Hepatocyte (in vitro differentiated cells): ENCODE measurements at regions not wholly inside any gene's neighbourhood (a gene's known extent, or its start where the extent isn't known, plus 50 kb on each side); places are given as distances from the start of the nearest gene placed in this dataset.

Experiments used
- DNase-seq: peaks from one replicate; pipeline ENCODE4 v3.0.0-alpha.2; 2016; ENCODE audit warnings: low spot score
- H2AFZ ChIP-seq: fragments of 200-600 bp; sonication (generic); 2 replicates; pipeline ENCODE4 v1.6.0; 2016; ENCODE audit warnings: antibody characterized with exemption, mild to moderate bottlenecking
- H3K27ac ChIP-seq: fragments of 200-600 bp; sonication (generic); 2 replicates; pipeline ENCODE4 v1.5.1; 2016; ENCODE audit warnings: mild to moderate bottlenecking
- H3K27me3 ChIP-seq: fragments of 200-600 bp; sonication (generic); 2 replicates; pipeline ENCODE4 v1.6.1; 2016
- H3K36me3 ChIP-seq: fragments of 200-600 bp; sonication (generic); replicated peaks from 2 replicates; pipeline ENCODE4 v1.5.1; 2016; ENCODE audit warnings: low read depth; ENCODE audit not compliant: insufficient read depth
- H3K4me1 ChIP-seq: fragments of 200-600 bp; sonication (generic); 2 replicates; pipeline ENCODE4 v1.5.1; 2016; ENCODE audit warnings: mild to moderate bottlenecking, moderate library complexity; ENCODE audit not compliant: insufficient read depth
- H3K4me2 ChIP-seq: fragments of 200-600 bp; sonication (generic); 2 replicates; pipeline ENCODE4 v1.6.0; 2016
- H3K4me3 ChIP-seq: fragments of 200-600 bp; sonication (generic); 2 replicates; pipeline ENCODE4 v1.5.1; 2016; ENCODE audit warnings: mild to moderate bottlenecking
- H3K79me2 ChIP-seq: fragments of 200-600 bp; sonication (generic); 2 replicates; pipeline ENCODE4 v1.6.0; 2017; ENCODE audit warnings: mild to moderate bottlenecking
- H3K9me2 ChIP-seq: fragments of 200-600 bp; sonication (generic); replicated peaks from 2 replicates; pipeline ENCODE4 v1.6.0; 2017; ENCODE audit warnings: mild to moderate bottlenecking; ENCODE audit not compliant: insufficient read depth
- H3K9me3 ChIP-seq: fragments of 200-600 bp; sonication (generic); 2 replicates; pipeline ENCODE4 v1.5.1; 2016; ENCODE audit warnings: low read depth, mild to moderate bottlenecking
- H4K20me1 ChIP-seq: fragments of 200-600 bp; sonication (generic); 2 replicates; pipeline ENCODE4 v1.6.0; 2016; ENCODE audit warnings: mild to moderate bottlenecking; ENCODE audit not compliant: insufficient read depth, poor library complexity, severe bottlenecking
- EZH2 ChIP-seq: fragments of 200-600 bp; sonication (generic); IDR thresholded peaks from 2 replicates; pipeline ENCODE4 v1.6.1; 2016; ENCODE audit warnings: antibody characterized with exemption, mild to moderate bottlenecking, borderline replicate concordance
- EZH2phosphoT487 ChIP-seq: fragments of 200-600 bp; sonication (generic); IDR thresholded peaks from one replicate; pipeline ENCODE4 v1.6.1; 2018; ENCODE audit warnings: antibody characterized with exemption, mild to moderate bottlenecking, low read depth, moderate library complexity; ENCODE audit not compliant: unreplicated experiment, severe bottlenecking
- WGBS: methylation state at CpG from one replicate; pipeline ENCODE4 v1.1.6; 2016; ENCODE audit warnings: low lambda C conversion rate; ENCODE audit errors: missing lambda C conversion rate; 5-methylcytosine and 5-hydroxymethylcytosine counted together
- TF ChIP-seq, protein P1 (sequence below): fragments of 200-600 bp; sonication (generic); IDR thresholded peaks from 2 replicates; pipeline ENCODE4 v1.5.1; 2016; ENCODE audit warnings: antibody characterized with exemption, mild to moderate bottlenecking; ENCODE audit not compliant: poor library complexity

DNA sequence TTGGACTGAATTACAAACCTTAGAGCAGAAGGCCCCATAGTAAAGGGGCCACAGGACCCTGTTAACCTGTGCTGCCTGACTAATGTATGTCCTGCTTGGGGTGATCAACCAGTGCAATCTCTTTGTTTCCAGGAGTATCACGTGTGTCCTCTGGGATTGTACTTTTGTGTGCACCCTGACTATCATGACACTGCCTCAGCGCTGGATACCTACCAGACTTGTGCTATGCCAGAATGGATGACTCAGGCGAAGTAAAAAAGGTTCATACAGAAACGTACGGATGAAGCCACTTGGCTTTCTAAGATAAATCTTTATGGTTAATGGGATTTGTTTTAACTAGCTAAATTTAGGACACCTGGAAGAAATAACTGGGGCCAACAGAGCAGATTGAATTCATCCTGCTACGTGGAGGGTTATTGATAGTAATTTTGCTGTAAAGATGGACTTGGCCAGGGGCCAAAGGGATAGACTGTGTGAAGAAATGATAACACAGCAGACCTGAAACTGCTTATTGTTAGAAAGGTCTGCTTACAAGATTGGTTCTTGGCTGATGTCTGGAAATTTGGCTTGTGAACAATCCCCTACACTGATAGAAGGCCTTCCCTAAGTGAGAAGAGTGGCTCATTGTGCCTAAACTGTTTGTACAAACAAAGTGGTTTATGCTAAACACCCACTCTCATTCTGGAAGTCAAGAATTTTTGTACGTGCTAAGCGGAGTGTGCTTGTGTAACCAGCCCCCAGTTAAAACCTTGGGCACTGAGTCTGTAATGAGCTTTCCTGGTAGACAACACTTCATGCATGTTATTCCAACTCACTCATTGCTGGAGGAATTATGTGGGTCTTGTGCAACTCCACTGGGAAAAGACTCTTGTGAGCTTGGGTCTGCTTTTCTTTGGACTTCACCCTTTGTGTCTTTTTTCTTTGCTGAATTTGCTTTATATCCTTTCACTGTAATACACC is 750.5 kb upstream of the HTR2C start:
- Histone ChIP-seq H3K79me2 (no peaks in the 10 kb centered on the region), H3K9me3 (no peaks in the 10 kb centered on the region), H3K4me1 (no peaks in the 10 kb centered on the region), H3K36me3 (no peaks in the 10 kb centered on the region), H3K4me2 (no peak overlapping the region), H3K9me2 (no peaks in the 10 kb centered on the region), H3K27ac (no peak overlapping the region), H4K20me1 (no peaks in the 10 kb centered on the region), H3K27me3 (no peaks in the 10 kb centered on the region), H2AFZ (no peak overlapping the region), H3K4me3 (no peak overlapping the region)
- no peak for DNase-seq
- WGBS: 68% methylated on average over 8 of the region's 8 CpGs
- TF ChIP-seq, protein P1, sequence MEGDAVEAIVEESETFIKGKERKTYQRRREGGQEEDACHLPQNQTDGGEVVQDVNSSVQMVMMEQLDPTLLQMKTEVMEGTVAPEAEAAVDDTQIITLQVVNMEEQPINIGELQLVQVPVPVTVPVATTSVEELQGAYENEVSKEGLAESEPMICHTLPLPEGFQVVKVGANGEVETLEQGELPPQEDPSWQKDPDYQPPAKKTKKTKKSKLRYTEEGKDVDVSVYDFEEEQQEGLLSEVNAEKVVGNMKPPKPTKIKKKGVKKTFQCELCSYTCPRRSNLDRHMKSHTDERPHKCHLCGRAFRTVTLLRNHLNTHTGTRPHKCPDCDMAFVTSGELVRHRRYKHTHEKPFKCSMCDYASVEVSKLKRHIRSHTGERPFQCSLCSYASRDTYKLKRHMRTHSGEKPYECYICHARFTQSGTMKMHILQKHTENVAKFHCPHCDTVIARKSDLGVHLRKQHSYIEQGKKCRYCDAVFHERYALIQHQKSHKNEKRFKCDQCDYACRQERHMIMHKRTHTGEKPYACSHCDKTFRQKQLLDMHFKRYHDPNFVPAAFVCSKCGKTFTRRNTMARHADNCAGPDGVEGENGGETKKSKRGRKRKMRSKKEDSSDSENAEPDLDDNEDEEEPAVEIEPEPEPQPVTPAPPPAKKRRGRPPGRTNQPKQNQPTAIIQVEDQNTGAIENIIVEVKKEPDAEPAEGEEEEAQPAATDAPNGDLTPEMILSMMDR: no peak
- no peak for TF ChIP-seq EZH2phosphoT487
- no peak for TF ChIP-seq EZH2

DNA sequence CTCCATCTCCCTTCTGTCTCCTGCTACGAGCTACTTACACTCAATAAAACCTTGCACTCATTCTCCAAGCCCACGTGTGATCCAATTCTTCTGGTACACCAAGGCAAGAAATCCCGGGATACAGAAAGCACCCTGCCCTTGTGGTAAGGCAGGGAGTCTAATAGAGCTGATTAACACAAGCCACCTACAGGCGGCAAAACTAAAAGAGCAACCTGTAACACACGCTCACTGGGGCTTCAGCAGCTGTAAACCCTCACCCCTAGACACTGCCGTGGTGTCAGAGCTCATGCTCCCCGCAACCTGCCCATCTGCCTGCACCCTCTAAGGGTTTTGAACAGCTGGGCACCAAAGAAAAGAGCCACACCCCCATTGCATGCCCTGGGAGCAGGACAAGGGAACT is 755.4 kb upstream of the HTR2C start:
- no peaks in the 10 kb centered on the region for H3K36me3 ChIP-seq
- H3K79me2 ChIP-seq: no peaks in the 10 kb centered on the region
- no peak overlapping the region for H2AFZ ChIP-seq
- H3K27ac ChIP-seq: no peak overlapping the region
- TF ChIP-seq, protein P1: no peak
- TF ChIP-seq EZH2phosphoT487: no peak
- no peak for TF ChIP-seq EZH2
- H3K4me3 ChIP-seq: no peak overlapping the region
- no peaks in the 10 kb centered on the region for H3K4me1 ChIP-seq
- no peaks in the 10 kb centered on the region for H3K27me3 ChIP-seq
- no peaks in the 10 kb centered on the region for H3K9me3 ChIP-seq
- no peaks in the 10 kb centered on the region for H3K9me2 ChIP-seq
- no peak overlapping the region for H3K4me2 ChIP-seq
- no peak for DNase-seq
- no peaks in the 10 kb centered on the region for H4K20me1 ChIP-seq
- 79% methylated on average over 7 of the region's 7 CpGs for WGBS

DNA sequence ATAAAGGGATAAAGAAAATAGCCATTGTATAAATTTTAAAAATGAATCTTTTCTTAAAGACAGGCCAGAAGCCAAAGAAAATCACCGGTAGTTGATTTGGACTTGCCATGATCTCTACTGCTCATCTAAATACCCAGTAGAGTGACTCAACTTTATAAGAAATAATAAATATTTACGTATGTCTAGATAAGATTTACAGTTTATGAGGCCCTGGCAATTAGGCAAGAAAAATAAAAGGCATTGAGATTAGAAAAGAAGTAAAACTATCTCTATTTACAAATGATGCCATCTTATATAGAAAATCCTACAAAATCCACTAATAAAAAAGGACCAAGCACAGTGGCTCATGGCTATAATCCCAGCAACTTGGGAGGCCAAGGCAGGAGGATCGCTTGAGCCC is 765.5 kb upstream of the HTR2C start:
- H4K20me1 ChIP-seq: no peaks in the 10 kb centered on the region
- 65% methylated on average over 3 of the region's 3 CpGs for WGBS
- no peaks in the 10 kb centered on the region for H3K9me3 ChIP-seq
- DNase-seq: no peak
- H2AFZ ChIP-seq: no peak overlapping the region
- no peaks in the 10 kb centered on the region for H3K79me2 ChIP-seq
- no peak overlapping the region for H3K4me2 ChIP-seq
- H3K27ac ChIP-seq: no peak overlapping the region
- H3K9me2 ChIP-seq: no peaks in the 10 kb centered on the region
- no peaks in the 10 kb centered on the region for H3K4me1 ChIP-seq
- TF ChIP-seq, protein P1: no peak
- TF ChIP-seq EZH2phosphoT487: no peak
- no peak for TF ChIP-seq EZH2
- no peaks in the 10 kb centered on the region for H3K36me3 ChIP-seq
- no peaks in the 10 kb centered on the region for H3K27me3 ChIP-seq
- no peak overlapping the region for H3K4me3 ChIP-seq
